Neural crest cell (in vitro differentiated cells): ENCODE measurements at regions not wholly inside any gene's neighbourhood (a gene's known extent, or its start where the extent isn't known, plus 50 kb on each side); places are given as distances from the start of the nearest gene placed in this dataset.

ENCODE experiments used
- DNase-seq: peaks from one replicate; pipeline ENCODE4 v3.0.0; 2021; ENCODE audit warnings: low read depth, mixed read lengths, low spot score
- H3K27ac Mint-ChIP-seq: one replicate; pipeline ENCODE4 v1.8.0; 2021; ENCODE audit warnings: mild to moderate bottlenecking, mixed read lengths; ENCODE audit not compliant: unreplicated experiment
- H3K27me3 Mint-ChIP-seq: 2 replicates; pipeline ENCODE4 v1.8.0; 2021; ENCODE audit warnings: low read depth, mild to moderate bottlenecking, mixed read lengths
- H3K36me3 Mint-ChIP-seq: 2 replicates; pipeline ENCODE4 v1.8.0; 2021; ENCODE audit warnings: low read depth, mild to moderate bottlenecking, mixed read lengths
- H3K4me1 Mint-ChIP-seq: 2 replicates; pipeline ENCODE4 v1.8.0; 2021; ENCODE audit warnings: mixed read lengths
- H3K4me3 Mint-ChIP-seq: one replicate; pipeline ENCODE4 v1.8.0; 2021; ENCODE audit warnings: mild to moderate bottlenecking, mixed read lengths
- H3K9me3 Mint-ChIP-seq: 2 replicates; pipeline ENCODE4 v1.8.0; 2021; ENCODE audit warnings: mixed read lengths
- TF ChIP-seq, protein P1 (sequence below): fragments of 200-600 bp; sonication (generic); conservative IDR thresholded peaks from 2 replicates; pipeline ENCODE4 v1.5.0; 2021; ENCODE audit warnings: antibody characterized with exemption, mild to moderate bottlenecking

DNA sequence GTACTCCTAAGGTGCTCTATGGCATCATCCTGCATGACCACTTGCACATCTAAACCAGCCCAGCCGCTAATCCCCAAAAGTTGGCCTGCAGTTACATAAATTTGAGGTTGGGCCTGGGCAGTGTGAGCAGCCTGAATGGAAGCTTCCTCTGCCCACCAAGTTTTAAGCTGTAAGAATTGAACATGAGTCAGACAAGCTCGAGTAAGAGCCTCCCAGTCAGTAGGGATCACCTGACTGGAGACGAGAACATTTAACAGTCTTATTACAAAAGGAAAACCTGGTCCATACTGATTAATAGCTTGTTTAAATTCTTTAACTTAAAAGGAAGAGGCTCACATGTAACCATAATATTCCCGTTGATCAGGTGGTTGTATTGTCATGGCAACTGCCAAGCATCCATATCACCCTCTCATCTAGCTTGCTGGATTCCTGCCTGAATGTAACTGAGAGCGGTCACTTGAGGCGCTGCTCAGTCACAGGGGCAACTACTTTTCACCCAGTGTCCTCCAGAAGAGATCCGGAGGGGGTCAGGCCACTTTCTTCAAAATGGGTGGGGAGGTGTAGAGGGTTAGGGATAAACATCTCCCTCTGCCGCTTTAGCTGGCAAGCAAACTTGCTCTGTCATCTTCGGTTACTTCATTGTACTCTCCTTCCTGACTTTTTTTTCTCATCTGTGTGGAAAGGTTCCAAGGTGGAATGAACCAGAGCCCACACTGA lies 56.6 kb upstream of the WDR1 start:
- Mint-ChIP-seq H3K27me3 (no peaks in the 10 kb centered on the region), H3K9me3 (no peaks in the 10 kb centered on the region), H3K36me3 (no peaks in the 10 kb centered on the region), H3K4me1 (no peaks in the 10 kb centered on the region), H3K4me3 (no peak overlapping the region), H3K27ac (no peak overlapping the region)
- TF ChIP-seq, protein P1, sequence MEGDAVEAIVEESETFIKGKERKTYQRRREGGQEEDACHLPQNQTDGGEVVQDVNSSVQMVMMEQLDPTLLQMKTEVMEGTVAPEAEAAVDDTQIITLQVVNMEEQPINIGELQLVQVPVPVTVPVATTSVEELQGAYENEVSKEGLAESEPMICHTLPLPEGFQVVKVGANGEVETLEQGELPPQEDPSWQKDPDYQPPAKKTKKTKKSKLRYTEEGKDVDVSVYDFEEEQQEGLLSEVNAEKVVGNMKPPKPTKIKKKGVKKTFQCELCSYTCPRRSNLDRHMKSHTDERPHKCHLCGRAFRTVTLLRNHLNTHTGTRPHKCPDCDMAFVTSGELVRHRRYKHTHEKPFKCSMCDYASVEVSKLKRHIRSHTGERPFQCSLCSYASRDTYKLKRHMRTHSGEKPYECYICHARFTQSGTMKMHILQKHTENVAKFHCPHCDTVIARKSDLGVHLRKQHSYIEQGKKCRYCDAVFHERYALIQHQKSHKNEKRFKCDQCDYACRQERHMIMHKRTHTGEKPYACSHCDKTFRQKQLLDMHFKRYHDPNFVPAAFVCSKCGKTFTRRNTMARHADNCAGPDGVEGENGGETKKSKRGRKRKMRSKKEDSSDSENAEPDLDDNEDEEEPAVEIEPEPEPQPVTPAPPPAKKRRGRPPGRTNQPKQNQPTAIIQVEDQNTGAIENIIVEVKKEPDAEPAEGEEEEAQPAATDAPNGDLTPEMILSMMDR = no peak
- DNase-seq = no peak

DNA sequence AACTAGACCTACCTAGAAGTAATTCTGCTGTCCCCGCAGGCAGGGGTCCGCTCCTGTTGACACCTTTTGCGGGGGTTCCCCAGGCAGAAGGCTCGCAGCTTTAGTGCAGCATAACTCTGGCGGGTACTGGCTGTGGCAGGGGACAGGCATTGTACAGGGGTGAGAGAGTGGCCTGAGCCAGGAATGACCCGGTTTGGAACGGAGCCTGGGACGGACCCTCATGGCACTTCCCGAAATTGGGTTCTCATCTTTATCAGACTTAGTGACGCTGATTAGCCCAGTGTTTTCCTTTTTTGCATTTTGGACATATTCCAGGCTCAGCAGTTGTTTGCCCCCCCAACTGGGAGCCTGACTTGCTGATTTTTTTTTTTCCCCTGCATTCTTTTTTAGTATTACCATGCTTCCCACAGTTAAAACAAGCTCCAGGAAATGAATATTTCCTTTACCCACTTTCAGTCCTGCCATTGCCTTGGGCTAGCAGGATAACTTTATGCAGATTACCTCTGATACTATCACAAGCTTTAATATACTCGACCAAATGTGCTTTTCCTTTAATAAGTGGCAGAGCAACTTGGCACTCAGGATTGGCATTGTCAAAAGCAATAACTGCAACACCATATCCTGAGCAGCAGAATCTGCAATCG lies 55.8 kb upstream of the WDR1 start:
- no peaks in the 10 kb centered on the region for H3K27me3 Mint-ChIP-seq
- no peak overlapping the region for H3K4me3 Mint-ChIP-seq
- no peak overlapping the region for H3K27ac Mint-ChIP-seq
- no peak for DNase-seq
- TF ChIP-seq, protein P1 = no peak
- H3K9me3 Mint-ChIP-seq = no peaks in the 10 kb centered on the region
- H3K36me3 Mint-ChIP-seq = no peaks in the 10 kb centered on the region
- no peaks in the 10 kb centered on the region for H3K4me1 Mint-ChIP-seq

DNA sequence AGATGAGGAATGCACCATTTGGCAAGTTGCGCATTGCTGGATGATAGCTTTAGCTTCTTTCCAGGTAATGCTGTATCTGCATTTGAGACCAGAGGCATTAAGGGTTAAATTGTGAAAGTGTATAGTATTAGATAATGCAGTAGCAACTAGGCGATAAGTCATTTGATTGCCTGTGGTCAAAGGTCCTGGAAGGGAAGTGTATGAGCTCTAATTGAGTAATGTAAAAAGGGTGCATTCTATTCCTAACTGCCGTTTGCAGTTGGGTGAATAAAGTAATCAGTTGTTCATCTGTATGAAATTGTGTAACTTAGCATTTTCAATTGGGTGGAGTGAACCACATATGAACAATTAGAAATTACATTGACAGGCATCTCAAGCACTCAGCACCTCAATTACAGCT lies 54.5 kb upstream of the WDR1 start:
- no peak for DNase-seq
- no peak overlapping the region for H3K4me3 Mint-ChIP-seq
- no peak overlapping the region for H3K27ac Mint-ChIP-seq
- H3K27me3 Mint-ChIP-seq = no peaks in the 10 kb centered on the region
- H3K36me3 Mint-ChIP-seq = no peaks in the 10 kb centered on the region
- no peaks in the 10 kb centered on the region for H3K9me3 Mint-ChIP-seq
- no peaks in the 10 kb centered on the region for H3K4me1 Mint-ChIP-seq
- TF ChIP-seq, protein P1 = no peak

DNA sequence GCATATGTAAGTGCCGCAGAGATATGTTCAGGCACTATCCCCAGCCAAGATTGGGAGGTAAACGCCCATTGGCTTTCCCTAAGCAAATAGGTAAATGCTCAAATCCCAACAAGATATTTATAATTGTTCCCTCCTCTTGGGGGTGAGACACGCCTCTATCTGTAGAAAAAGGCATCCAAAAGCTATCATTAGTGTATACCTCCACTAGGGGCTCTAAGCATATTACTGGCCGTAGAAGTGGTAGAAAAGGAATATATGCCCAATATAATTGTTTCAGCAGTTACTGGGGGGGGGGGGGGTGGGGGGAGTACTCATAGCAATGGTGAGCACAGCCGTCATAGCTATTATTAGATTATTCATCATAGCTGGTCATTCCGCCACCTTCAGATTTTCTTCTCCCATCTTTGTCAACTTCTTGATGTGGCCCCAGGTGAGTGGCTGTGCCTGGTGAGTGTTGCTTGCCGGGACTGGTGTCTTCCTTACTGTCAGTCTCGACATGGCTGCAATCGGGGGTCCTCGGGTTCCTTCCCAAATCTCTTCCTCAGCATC lies 53.3 kb upstream of the WDR1 start:
- Mint-ChIP-seq H3K27me3 (peaks cover 1% of the 10 kb centered on the region), H3K4me1 (peaks cover 1% of the 10 kb centered on the region), H3K9me3 (no peaks in the 10 kb centered on the region), H3K36me3 (no peaks in the 10 kb centered on the region), H3K4me3 (no peak overlapping the region), H3K27ac (no peak overlapping the region)
- TF ChIP-seq, protein P1 = no peak
- DNase-seq = no peak

DNA sequence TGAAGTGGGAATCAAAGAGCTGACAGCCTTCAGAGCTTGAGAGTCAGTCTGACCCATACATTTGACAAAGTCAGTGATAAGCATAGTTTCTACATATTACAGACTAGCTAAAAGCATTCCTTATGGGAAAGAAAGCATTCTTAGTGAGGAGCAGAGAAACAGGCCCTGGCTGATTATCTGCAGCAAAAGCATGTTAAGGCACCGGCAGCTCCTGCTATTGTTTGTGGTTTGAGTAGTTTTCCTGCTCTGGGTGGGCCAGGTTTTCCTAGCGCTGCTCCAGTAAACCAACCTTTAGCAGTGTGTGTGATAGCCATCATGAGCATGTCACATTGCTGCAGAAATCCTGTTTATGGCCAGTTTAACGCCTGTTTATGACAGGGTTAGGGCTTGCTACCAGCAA lies 51.6 kb upstream of the WDR1 start:
- Mint-ChIP-seq H3K4me1 (peaks cover 3% of the 10 kb centered on the region), H3K4me3 (no peak overlapping the region), H3K27ac (no peak overlapping the region), H3K9me3 (no peaks in the 10 kb centered on the region), H3K36me3 (no peaks in the 10 kb centered on the region), H3K27me3 (peaks cover 3% of the 10 kb centered on the region)
- DNase-seq = no peak
- TF ChIP-seq, protein P1 = no peak
